ENCODE measurements at regions not wholly inside any gene's neighbourhood (a gene's known extent, or its start where the extent isn't known, plus 50 kb on each side); places are given as distances from the start of the nearest gene placed in this dataset.
"Not testable (repeated sequence)": the region's sequence is repeated elsewhere in the genome, so short reads cannot be mapped to it uniquely, and the experiment has no call there.

- no peak for DNase-seq (ENCODE audit: low read depth)
- in situ Hi-C loops (cut with HindIII; ENCODE audit: low pct_unique_long_range_greater_than_20kb, low sequenced_read_pairs) = no loop called here
These were observed 65.6 kb upstream of the ADGRA1 start for GRCh38 chr10:133021963-133022775.

GRCh38 chr10:133021116-133021962, 66.4 kb upstream of the ADGRA1 start:
- in situ Hi-C loops (cut with HindIII; ENCODE audit: low pct_unique_long_range_greater_than_20kb, low sequenced_read_pairs) = no loop called here
- no peak for DNase-seq (ENCODE audit: low read depth)

- DNase-seq (ENCODE audit: low read depth) = no peak
- in situ Hi-C loops (cut with HindIII; ENCODE audit: low pct_unique_long_range_greater_than_20kb, low sequenced_read_pairs) = no loop called here
These were observed 67.4 kb upstream of the ADGRA1 start for GRCh38 chr10:133020193-133020817.

- in situ Hi-C loops (cut with HindIII; ENCODE audit: low pct_unique_long_range_greater_than_20kb, low sequenced_read_pairs) = no loop called here
- DNase-seq (ENCODE audit: low read depth) = no peak
These were observed 68.1 kb upstream of the ADGRA1 start for GRCh38 chr10:133019651-133020050.

- in situ Hi-C loops (cut with HindIII; ENCODE audit: low pct_unique_long_range_greater_than_20kb, low sequenced_read_pairs) = no loop called here
- DNase-seq (ENCODE audit: low read depth) = no peak
These were observed 68.5 kb upstream of the ADGRA1 start for GRCh38 chr10:133019191-133019590.

GRCh38 chr10:133018491-133018890, 69.2 kb upstream of the ADGRA1 start:
- in situ Hi-C loops (cut with HindIII; ENCODE audit: low pct_unique_long_range_greater_than_20kb, low sequenced_read_pairs) = no loop called here

GRCh38 chr10:133017203-133017601, 70.5 kb upstream of the ADGRA1 start:
- no peak for DNase-seq (ENCODE audit: low read depth)
- in situ Hi-C loops (cut with HindIII; ENCODE audit: low pct_unique_long_range_greater_than_20kb, low sequenced_read_pairs) = no loop called here

More at GRCh38 chr10:133018491-133018890, 69.2 kb upstream of the ADGRA1 start:
- no peak for DNase-seq (ENCODE audit: low read depth)

- in situ Hi-C loops (cut with HindIII; ENCODE audit: low pct_unique_long_range_greater_than_20kb, low sequenced_read_pairs) = no loop called here
- no peak for DNase-seq (ENCODE audit: low read depth)
These were observed 71.1 kb upstream of the ADGRA1 start for GRCh38 chr10:133016493-133017202.

- in situ Hi-C loops (cut with HindIII; ENCODE audit: low pct_unique_long_range_greater_than_20kb, low sequenced_read_pairs) = no loop called here
- no peak for DNase-seq (ENCODE audit: low read depth)
These were observed 71.8 kb upstream of the ADGRA1 start for GRCh38 chr10:133015816-133016462.

- in situ Hi-C loops (cut with HindIII; ENCODE audit: low pct_unique_long_range_greater_than_20kb, low sequenced_read_pairs) = no loop called here
- DNase-seq (ENCODE audit: low read depth) = no peak
These were observed 72.4 kb upstream of the ADGRA1 start for GRCh38 chr10:133015321-133015720.

GRCh38 chr10:133014416-133015210, 72.2 kb upstream of the CFAP46 start:
- no peak for DNase-seq (ENCODE audit: low read depth)
- in situ Hi-C loops (cut with HindIII; ENCODE audit: low pct_unique_long_range_greater_than_20kb, low sequenced_read_pairs) = no loop called here

- no peak for DNase-seq (ENCODE audit: low read depth)
- in situ Hi-C loops (cut with HindIII; ENCODE audit: low pct_unique_long_range_greater_than_20kb, low sequenced_read_pairs) = no loop called here
These were observed 71.1 kb upstream of the CFAP46 start for GRCh38 chr10:133013463-133013862.

- in situ Hi-C loops (cut with HindIII; ENCODE audit: low pct_unique_long_range_greater_than_20kb, low sequenced_read_pairs) = no loop called here
- DNase-seq (ENCODE audit: low read depth) = peak; percentile 44
These were observed 70.4 kb upstream of the CFAP46 start for GRCh38 chr10:133012573-133013359.

- in situ Hi-C loops (cut with HindIII; ENCODE audit: low pct_unique_long_range_greater_than_20kb, low sequenced_read_pairs) = no loop called here
- DNase-seq (ENCODE audit: low read depth) = peak; percentile 31
These were observed 69.5 kb upstream of the CFAP46 start for GRCh38 chr10:133011882-133012281.

- in situ Hi-C loops (cut with HindIII; ENCODE audit: low pct_unique_long_range_greater_than_20kb, low sequenced_read_pairs); DNase-seq (ENCODE audit: low read depth): not testable (repeated sequence)
These were observed 69.0 kb upstream of the CFAP46 start for GRCh38 chr10:133011393-133011792.

- DNase-seq (ENCODE audit: low read depth); in situ Hi-C loops (cut with HindIII; ENCODE audit: low pct_unique_long_range_greater_than_20kb, low sequenced_read_pairs): not testable (repeated sequence)
These were observed 68.4 kb upstream of the CFAP46 start for GRCh38 chr10:133010843-133011179.

Measured in Caki2 (cell line).